Keratinocyte (primary cell): ENCODE measurements at regions not wholly inside any gene's neighbourhood (a gene's known extent, or its start where the extent isn't known, plus 50 kb on each side); places are given as distances from the start of the nearest gene placed in this dataset.

Experiments
- DNase-seq: peaks from one replicate; pipeline ENCODE4 v3.0.0-alpha.2; 2011; ENCODE audit warnings: low read depth, missing footprints, low spot score
- FAIRE-seq: peaks from 2 replicates; lab custom pipeline; 2011; peaks lifted over from hg19 to GRCh38; lab: Jason Lieb, UNC
- H2AFZ ChIP-seq: 2 replicates; pipeline ENCODE4 v1.6.0; 2012; ENCODE audit warnings: low read length, control low read depth, inconsistent platforms; ENCODE audit not compliant: control insufficient read depth
- H3K27ac ChIP-seq: 2 replicates; pipeline ENCODE4 v1.5.1; 2011; ENCODE audit warnings: low read length; ENCODE audit not compliant: control insufficient read depth, insufficient read depth
- H3K27me3 ChIP-seq: 3 replicates; pipeline ENCODE4 v1.6.0; 2011; ENCODE audit warnings: low read length; ENCODE audit not compliant: control insufficient read depth, insufficient read depth; ENCODE audit errors: extremely low read depth
- H3K36me3 ChIP-seq, 2 experiments: 2 replicates in 1 of 2; 3 replicates in 1 of 2; pipeline ENCODE4 v1.5.1; 2011; ENCODE audit warnings: low read length in 2 of 2, mild to moderate bottlenecking in 1 of 2; ENCODE audit not compliant: control insufficient read depth in 2 of 2, insufficient read depth in 2 of 2; ENCODE audit errors: extremely low read depth in 1 of 2
- H3K4me1 ChIP-seq: 3 replicates; pipeline ENCODE4 v1.5.1; 2011; ENCODE audit warnings: low read length; ENCODE audit not compliant: control insufficient read depth, insufficient read depth; ENCODE audit errors: extremely low read depth
- H3K4me2 ChIP-seq: 3 replicates; pipeline ENCODE4 v1.6.0; 2011; ENCODE audit warnings: low read depth, low read length; ENCODE audit not compliant: control insufficient read depth, insufficient read depth; ENCODE audit errors: extremely low read depth
- H3K4me3 ChIP-seq, 3 experiments: fragments of 200-600 bp in 1 of 3; sonication (generic) in 1 of 3; 2 replicates in 2 of 3; 3 replicates in 1 of 3; pipeline ENCODE4 v1.5.1; 2011 to 2016; ENCODE audit warnings: low read length in 3 of 3, mild to moderate bottlenecking in 3 of 3, control low read depth in 2 of 3, inconsistent platforms in 1 of 3, low read depth in 1 of 3, mixed read lengths in 1 of 3, mixed run types in 1 of 3, moderate library complexity in 1 of 3; ENCODE audit not compliant: control insufficient read depth in 2 of 3, insufficient read depth in 2 of 3; ENCODE audit errors: extremely low read depth in 1 of 3
- H3K79me2 ChIP-seq: 2 replicates; pipeline ENCODE4 v1.6.0; 2012; ENCODE audit warnings: low read length; ENCODE audit not compliant: control insufficient read depth, insufficient read depth
- H3K9ac ChIP-seq: 3 replicates; pipeline ENCODE4 v1.6.0; 2011; ENCODE audit warnings: low read length; ENCODE audit not compliant: control insufficient read depth, insufficient read depth; ENCODE audit errors: extremely low read depth
- H3K9me1 ChIP-seq: 3 replicates; pipeline ENCODE4 v1.6.0; 2011; ENCODE audit warnings: low read length; ENCODE audit not compliant: control insufficient read depth, insufficient read depth; ENCODE audit errors: extremely low read depth
- H3K9me3 ChIP-seq: 2 replicates; pipeline ENCODE4 v1.5.1; 2012; ENCODE audit warnings: low read depth, low read length; ENCODE audit not compliant: control insufficient read depth
- H4K20me1 ChIP-seq: 3 replicates; pipeline ENCODE4 v1.6.0; 2011; ENCODE audit warnings: low read length; ENCODE audit not compliant: control insufficient read depth, insufficient read depth; ENCODE audit errors: extremely low read depth
- CTCF ChIP-seq, 3 experiments: IDR thresholded peaks in 1 of 3; conservative IDR thresholded peaks in 1 of 3; optimal IDR thresholded peaks in 1 of 3; 2 replicates in 2 of 3; 3 replicates in 1 of 3; pipeline versions ENCODE3 to v1.5.1; 2011; ENCODE audit warnings: low read length in 3 of 3, mild to moderate bottlenecking in 3 of 3, moderate library complexity in 2 of 3, control low read depth in 1 of 3, inconsistent platforms in 1 of 3; ENCODE audit not compliant: insufficient read depth in 2 of 3; ENCODE audit errors: extremely low read depth in 1 of 3
- EZH2 ChIP-seq: IDR thresholded peaks from one replicate; pipeline ENCODE4 v1.6.1; 2012; ENCODE audit warnings: inconsistent platforms, mild to moderate bottlenecking, low read length, moderate library complexity
- dilution Hi-C: fragments of 300-500 bp; cut with MboI; formaldehyde crosslinking; loops from one replicate; pipeline ENCODE4 v1.7.0; 2020; ENCODE audit warnings: low sequenced_read_pairs; ENCODE audit not compliant: extremely low pct_ligation_motif_present

- Histone ChIP-seq H3K36me3 (no peaks in the 10 kb centered on the region), H2AFZ (no peak overlapping the region), H3K79me2 (no peaks in the 10 kb centered on the region), H3K9me3 (no peaks in the 10 kb centered on the region), H3K4me2 (no peak overlapping the region), H3K9me1 (no peaks in the 10 kb centered on the region), H3K4me3 (no peak overlapping the region), H4K20me1 (no peaks in the 10 kb centered on the region), H3K4me1 (no peaks in the 10 kb centered on the region), H3K9ac (no peak overlapping the region), H3K27me3 (no peaks in the 10 kb centered on the region), H3K27ac (no peak overlapping the region)
- FAIRE-seq, result no peak
- dilution Hi-C loops, result no loop called here
- TF ChIP-seq CTCF (optimal IDR thresholded peaks at IDR 0.05 in 1 of 3, IDR thresholded peaks at IDR 0.05 in 1 of 3, conservative IDR thresholded peaks at IDR 0.05 in 1 of 3; ENCODE audit: extremely low read depth in 1 of 3, insufficient read depth in 2 of 3, low read length in 3 of 3), result no peak
- TF ChIP-seq EZH2, result no peak
- no peak for DNase-seq
These were observed 863.7 kb downstream of the EPHA4 start for GRCh38 chr2:220708366-220708765.

GRCh38 chr2:220717283-220717682 lies 854.8 kb downstream of the EPHA4 start:
- TF ChIP-seq EZH2, result no peak
- TF ChIP-seq CTCF (optimal IDR thresholded peaks at IDR 0.05 in 1 of 3, IDR thresholded peaks at IDR 0.05 in 1 of 3, conservative IDR thresholded peaks at IDR 0.05 in 1 of 3; ENCODE audit: extremely low read depth in 1 of 3, insufficient read depth in 2 of 3, low read length in 3 of 3), result no peak
- H3K4me1 ChIP-seq, result no peaks in the 10 kb centered on the region
- FAIRE-seq, result no peak
- H3K9ac ChIP-seq, result no peak overlapping the region
- no peaks in the 10 kb centered on the region for H3K36me3 ChIP-seq
- H3K27me3 ChIP-seq, result no peaks in the 10 kb centered on the region
- H2AFZ ChIP-seq, result no peak overlapping the region
- H3K4me2 ChIP-seq, result no peak overlapping the region
- H3K27ac ChIP-seq, result no peak overlapping the region
- H4K20me1 ChIP-seq, result no peaks in the 10 kb centered on the region
- no peaks in the 10 kb centered on the region for H3K9me3 ChIP-seq
- no peak for DNase-seq
- no peaks in the 10 kb centered on the region for H3K9me1 ChIP-seq
- no peak overlapping the region for H3K4me3 ChIP-seq
- no peaks in the 10 kb centered on the region for H3K79me2 ChIP-seq
- dilution Hi-C loops, result no loop called here
